GM12865 (cell line): ENCODE measurements at regions not wholly inside any gene's neighbourhood (a gene's known extent, or its start where the extent isn't known, plus 50 kb on each side); places are given as distances from the start of the nearest gene placed in this dataset.
"Not testable (repeated sequence)": the region's sequence is repeated elsewhere in the genome, so short reads cannot be mapped to it uniquely, and the experiment has no call there.

Source experiments
- DNase-seq: peaks from one replicate; pipeline ENCODE4 v3.0.0; 2010; ENCODE audit warnings: low read depth
- H3K4me3 ChIP-seq: 2 replicates; pipeline ENCODE4 v1.5.1; 2011; ENCODE audit warnings: mild to moderate bottlenecking, low read depth, low read length, control low read depth
- TF ChIP-seq, protein P1 (sequence below): IDR thresholded peaks from 2 replicates; pipeline ENCODE4 v1.5.1; 2011; ENCODE audit warnings: low read length, control low read depth, low read depth, inconsistent platforms; ENCODE audit not compliant: insufficient read depth; ENCODE audit errors: missing control alignments

DNA sequence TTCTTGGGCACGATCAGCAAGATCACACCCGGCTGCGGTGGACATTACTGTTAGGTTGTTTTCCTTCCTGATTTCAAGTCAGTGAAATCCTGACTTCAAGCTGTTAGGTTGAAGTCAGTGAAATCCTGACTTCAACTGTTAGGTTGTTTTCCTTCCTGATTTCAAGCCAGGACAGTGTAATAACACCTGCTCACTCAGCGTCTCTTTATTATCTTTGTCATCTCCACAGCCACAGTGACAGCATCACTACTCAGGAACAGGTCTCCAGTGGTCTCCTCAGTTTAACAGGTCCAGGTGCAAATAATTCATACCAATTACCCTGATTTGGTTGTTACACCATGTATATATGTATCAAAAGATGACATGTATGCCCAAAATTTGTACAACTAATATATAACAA, 208.1 kb upstream of the REG3G start:
- TF ChIP-seq, protein P1, sequence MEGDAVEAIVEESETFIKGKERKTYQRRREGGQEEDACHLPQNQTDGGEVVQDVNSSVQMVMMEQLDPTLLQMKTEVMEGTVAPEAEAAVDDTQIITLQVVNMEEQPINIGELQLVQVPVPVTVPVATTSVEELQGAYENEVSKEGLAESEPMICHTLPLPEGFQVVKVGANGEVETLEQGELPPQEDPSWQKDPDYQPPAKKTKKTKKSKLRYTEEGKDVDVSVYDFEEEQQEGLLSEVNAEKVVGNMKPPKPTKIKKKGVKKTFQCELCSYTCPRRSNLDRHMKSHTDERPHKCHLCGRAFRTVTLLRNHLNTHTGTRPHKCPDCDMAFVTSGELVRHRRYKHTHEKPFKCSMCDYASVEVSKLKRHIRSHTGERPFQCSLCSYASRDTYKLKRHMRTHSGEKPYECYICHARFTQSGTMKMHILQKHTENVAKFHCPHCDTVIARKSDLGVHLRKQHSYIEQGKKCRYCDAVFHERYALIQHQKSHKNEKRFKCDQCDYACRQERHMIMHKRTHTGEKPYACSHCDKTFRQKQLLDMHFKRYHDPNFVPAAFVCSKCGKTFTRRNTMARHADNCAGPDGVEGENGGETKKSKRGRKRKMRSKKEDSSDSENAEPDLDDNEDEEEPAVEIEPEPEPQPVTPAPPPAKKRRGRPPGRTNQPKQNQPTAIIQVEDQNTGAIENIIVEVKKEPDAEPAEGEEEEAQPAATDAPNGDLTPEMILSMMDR, result no peak

DNA sequence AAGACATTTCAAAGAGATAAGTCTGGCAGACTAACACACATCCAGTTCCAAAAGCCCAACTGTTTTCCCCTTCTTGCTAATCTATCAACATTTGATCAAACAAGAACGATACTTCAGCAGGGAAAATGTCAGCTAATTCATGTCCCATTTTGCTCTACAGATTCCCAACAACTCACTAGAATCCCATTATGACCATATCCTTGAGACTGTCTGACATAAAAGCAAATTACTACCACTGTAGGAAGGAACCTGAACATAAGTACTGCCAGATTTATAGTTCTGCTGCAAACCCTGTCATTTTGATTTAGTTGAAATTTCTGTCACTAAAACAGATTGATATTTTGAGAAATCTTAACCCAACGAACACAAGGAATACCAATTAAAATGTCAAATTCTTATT, 193.0 kb upstream of the REG3G start:
- TF ChIP-seq, protein P1, result no peak
- no peak overlapping the region for H3K4me3 ChIP-seq
- no peak for DNase-seq

More for the DNA sequence above, 208.1 kb upstream of the REG3G start:
- H3K4me3 ChIP-seq, result no peak overlapping the region
- DNase-seq, result no peak

DNA sequence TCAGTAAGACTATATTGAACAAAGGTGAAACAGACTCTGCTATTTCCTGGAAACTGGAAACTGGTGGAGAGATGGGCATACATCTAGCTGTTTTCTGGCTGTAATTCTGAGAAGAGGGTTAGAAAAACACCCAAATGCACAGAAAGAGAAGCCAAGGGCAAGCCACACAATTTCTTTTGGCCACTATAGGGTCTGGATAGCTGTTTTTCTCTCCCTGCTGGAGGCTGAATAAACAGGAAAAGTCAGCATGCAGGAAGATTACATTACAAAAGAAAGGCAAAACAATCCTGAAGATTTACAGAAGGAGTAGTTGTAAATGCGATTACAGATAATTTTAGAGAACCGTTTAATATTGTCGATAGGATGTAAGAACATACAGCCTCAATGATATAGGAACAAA, 186.2 kb upstream of the REG3G start:
- no peak overlapping the region for H3K4me3 ChIP-seq
- no peak for DNase-seq
- TF ChIP-seq, protein P1, result no peak

DNA sequence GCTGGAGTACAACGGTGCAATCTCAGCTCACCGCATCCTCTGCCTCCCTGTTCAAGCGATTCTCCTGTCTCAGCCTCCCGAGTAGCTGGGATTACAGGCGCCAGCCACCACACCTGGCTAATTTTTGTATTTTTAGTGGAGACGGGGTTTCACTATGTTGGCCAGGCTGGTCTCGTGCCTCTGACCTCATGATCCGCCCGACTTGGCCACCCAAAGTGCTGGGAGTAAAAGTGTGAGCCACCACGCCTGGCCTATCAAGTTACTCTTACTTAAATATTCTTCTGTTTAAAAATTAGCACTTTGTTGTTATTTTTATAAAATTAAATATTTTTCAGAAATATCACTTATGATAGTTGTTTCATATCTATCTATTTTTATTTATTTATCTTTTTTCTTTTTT, 185.2 kb upstream of the REG3G start:
- not testable (repeated sequence) for DNase-seq

DNA sequence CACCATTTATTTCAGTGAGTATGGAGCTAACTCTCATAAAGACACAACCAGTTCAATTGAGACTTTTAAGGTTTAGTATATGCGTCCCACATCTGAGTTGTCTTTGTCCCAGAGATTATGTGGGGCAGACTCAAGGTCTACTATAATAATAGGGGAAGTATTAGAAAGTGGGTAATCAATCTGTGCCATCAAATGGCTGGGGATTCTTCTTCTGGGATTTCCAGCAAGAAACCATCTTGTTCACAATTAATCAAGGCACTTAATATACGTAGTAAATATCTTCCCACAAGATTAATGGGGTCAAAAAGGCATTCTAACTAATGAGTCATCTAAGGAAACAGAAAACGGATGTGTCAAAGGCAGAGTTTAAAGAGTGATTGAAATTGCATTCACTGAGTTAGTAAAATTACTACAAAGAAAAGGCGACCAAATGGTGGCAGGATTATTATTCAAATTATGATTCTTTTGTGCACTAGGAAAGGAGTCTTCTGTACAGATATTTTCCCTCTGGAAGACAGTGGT, 179.8 kb upstream of the REG3G start:
- no peak for DNase-seq
- TF ChIP-seq, protein P1, result no peak
- H3K4me3 ChIP-seq, result no peak overlapping the region

More for the DNA sequence above, 185.2 kb upstream of the REG3G start:
- not testable (repeated sequence) for H3K4me3 ChIP-seq

DNA sequence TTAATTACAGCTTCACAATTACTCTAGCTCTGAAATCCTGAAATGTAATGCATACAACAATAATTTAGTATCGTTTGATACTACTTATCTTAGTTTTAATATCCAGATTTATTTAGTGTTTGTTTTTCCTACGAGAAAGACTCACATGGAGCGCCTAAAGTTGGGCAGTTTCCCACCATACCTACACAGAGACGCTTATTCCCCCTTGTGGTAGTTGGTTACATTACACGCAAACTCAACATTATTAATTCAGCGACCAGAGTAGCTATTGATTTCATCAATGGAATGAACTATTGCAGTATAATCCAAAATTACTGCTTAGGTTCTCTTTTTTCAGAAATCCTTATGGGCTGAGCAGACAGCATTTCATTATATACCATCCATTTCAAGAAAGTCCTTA, 164.0 kb upstream of the REG3G start:
- DNase-seq, result peak; percentile 21
- TF ChIP-seq, protein P1, result peak; percentile 36
- no peak overlapping the region for H3K4me3 ChIP-seq

DNA sequence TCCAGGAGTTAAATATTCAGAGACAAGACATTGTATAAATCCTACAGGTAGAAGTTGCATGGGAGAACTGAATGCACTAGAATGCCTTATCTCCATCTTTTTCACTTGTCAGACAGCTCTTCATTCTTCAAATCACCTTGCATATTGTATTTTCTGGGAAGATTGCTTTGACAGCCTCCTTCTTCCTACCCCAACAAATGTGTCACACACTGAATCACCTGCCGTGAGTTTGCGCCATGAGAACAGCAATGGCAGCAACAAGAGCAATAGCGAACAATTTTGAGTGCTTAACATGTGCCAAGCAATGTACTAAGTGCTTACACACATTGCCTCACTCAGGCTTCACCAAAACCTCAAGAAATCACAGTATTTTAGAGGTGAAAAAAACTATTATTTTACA, 161.3 kb upstream of the REG3G start:
- H3K4me3 ChIP-seq, result no peak overlapping the region
- TF ChIP-seq, protein P1, result no peak
- no peak for DNase-seq
